PC-3 (cell line): ENCODE measurements at regions not wholly inside any gene's neighbourhood (a gene's known extent, or its start where the extent isn't known, plus 50 kb on each side); places are given as distances from the start of the nearest gene placed in this dataset.

ENCODE experiments used
- CTCF ChIP-seq: fragments of 300-600 bp; sonication (generic); conservative IDR thresholded peaks from 2 replicates; pipeline ENCODE4 v1.5.1; 2017; ENCODE audit warnings: antibody characterized with exemption, low read depth, mild to moderate bottlenecking, low read length
- EZH2 ChIP-seq: fragments of 300-600 bp; sonication (generic); IDR thresholded peaks from one replicate; pipeline ENCODE4 v1.6.1; 2017; ENCODE audit warnings: antibody characterized with exemption, mild to moderate bottlenecking, low read length; ENCODE audit not compliant: unreplicated experiment
- EZH2phosphoT487 ChIP-seq: fragments of 300-600 bp; sonication (generic); IDR thresholded peaks from 2 replicates; pipeline ENCODE4 v1.6.1; 2018; ENCODE audit warnings: mild to moderate bottlenecking, antibody characterized with exemption, low read length, borderline replicate concordance

DNA sequence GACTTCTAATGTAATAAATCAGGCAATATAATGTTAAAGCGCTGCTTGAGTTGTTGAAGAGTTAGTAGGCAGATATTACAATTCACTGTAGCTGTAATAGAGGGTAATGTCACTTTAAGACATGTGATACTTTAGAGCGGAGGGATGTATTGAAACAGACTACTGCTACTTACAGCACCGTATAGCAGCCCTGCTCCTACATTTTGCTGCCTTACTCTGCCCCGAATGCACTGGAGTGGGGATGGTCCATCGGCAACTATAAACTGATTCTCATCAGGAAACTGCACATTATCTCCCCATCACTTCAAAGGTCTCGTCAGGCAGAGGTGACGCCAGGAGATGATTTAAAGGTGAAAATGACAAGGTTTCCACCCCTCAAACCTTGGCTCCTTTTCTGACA is 349.7 kb upstream of the SUCLG2 start:
- TF ChIP-seq CTCF = no peak
- TF ChIP-seq EZH2 = no peak
- no peak for TF ChIP-seq EZH2phosphoT487
